Choroid plexus epithelial cell (primary cell): ENCODE measurements at regions not wholly inside any gene's neighbourhood (a gene's known extent, or its start where the extent isn't known, plus 50 kb on each side); places are given as distances from the start of the nearest gene placed in this dataset.

Source experiments
- DNase-seq: peaks from one replicate; pipeline ENCODE4 v3.0.0-alpha.2; 2010; ENCODE audit warnings: low read depth
- H3K4me3 ChIP-seq: 2 replicates; pipeline ENCODE4 v1.5.1; 2011; ENCODE audit warnings: low read depth, mild to moderate bottlenecking, control low read depth, low read length, moderate library complexity
- TF ChIP-seq, protein P1 (sequence below): conservative IDR thresholded peaks from 2 replicates; pipeline ENCODE4 v1.5.1; 2011; ENCODE audit warnings: low read depth, mild to moderate bottlenecking, control low read depth, inconsistent platforms, low read length, moderate library complexity

GRCh38 chr12:83665634-83666218 lies 979.0 kb downstream of the TMTC2 start:
- H3K4me3 ChIP-seq: no peak overlapping the region
- TF ChIP-seq, protein P1, sequence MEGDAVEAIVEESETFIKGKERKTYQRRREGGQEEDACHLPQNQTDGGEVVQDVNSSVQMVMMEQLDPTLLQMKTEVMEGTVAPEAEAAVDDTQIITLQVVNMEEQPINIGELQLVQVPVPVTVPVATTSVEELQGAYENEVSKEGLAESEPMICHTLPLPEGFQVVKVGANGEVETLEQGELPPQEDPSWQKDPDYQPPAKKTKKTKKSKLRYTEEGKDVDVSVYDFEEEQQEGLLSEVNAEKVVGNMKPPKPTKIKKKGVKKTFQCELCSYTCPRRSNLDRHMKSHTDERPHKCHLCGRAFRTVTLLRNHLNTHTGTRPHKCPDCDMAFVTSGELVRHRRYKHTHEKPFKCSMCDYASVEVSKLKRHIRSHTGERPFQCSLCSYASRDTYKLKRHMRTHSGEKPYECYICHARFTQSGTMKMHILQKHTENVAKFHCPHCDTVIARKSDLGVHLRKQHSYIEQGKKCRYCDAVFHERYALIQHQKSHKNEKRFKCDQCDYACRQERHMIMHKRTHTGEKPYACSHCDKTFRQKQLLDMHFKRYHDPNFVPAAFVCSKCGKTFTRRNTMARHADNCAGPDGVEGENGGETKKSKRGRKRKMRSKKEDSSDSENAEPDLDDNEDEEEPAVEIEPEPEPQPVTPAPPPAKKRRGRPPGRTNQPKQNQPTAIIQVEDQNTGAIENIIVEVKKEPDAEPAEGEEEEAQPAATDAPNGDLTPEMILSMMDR: no peak
- no peak for DNase-seq

DNA sequence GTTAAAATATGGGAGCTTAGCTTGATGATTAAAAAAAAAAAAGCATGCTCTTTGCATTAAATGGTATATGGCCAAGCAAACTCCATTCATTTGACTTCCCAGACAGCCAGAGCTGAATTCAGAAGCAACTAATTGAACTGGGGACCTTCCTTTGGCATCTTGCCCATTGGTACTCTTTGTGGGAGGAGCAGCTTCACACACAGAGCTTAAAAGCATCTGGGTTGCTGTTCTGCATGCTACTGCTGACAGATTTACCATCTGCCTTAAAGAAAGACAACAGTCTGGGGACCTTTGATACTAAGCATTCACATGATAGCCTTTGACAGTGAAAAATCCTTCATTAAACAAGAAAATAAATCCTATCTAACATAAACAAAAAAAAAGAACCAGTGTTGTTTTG lies 977.9 kb downstream of the TMTC2 start:
- no peak for DNase-seq
- TF ChIP-seq, protein P1: no peak
- H3K4me3 ChIP-seq: no peak overlapping the region

- H3K4me3 ChIP-seq: no peak overlapping the region
- TF ChIP-seq, protein P1: no peak
- no peak for DNase-seq
These were observed 974.1 kb downstream of the TMTC2 start for GRCh38 chr12:83660727-83661358.

GRCh38 chr12:83659321-83659720 lies 972.6 kb downstream of the TMTC2 start:
- TF ChIP-seq, protein P1: no peak
- H3K4me3 ChIP-seq: no peak overlapping the region
- no peak for DNase-seq

- H3K4me3 ChIP-seq: no peak overlapping the region
- TF ChIP-seq, protein P1: no peak
- DNase-seq: no peak
These were observed 969.3 kb downstream of the TMTC2 start for GRCh38 chr12:83656004-83656403.

- H3K4me3 ChIP-seq: no peak overlapping the region
- no peak for DNase-seq
- TF ChIP-seq, protein P1: no peak
These were observed 955.5 kb downstream of the TMTC2 start for GRCh38 chr12:83642205-83642604.

- TF ChIP-seq, protein P1: no peak
- H3K4me3 ChIP-seq: no peak overlapping the region
- no peak for DNase-seq
These were observed 955.1 kb downstream of the TMTC2 start for GRCh38 chr12:83641789-83642188.
